Natural killer cell (primary cell): ENCODE measurements at regions not wholly inside any gene's neighbourhood (a gene's known extent, or its start where the extent isn't known, plus 50 kb on each side); places are given as distances from the start of the nearest gene placed in this dataset.

ENCODE experiments used
- ATAC-seq, 3 donors: fragments of 150-1000 bp in 2 of 3; fragments of 200-7000 bp in 1 of 3; cut with Tn5 transposase; 1 replicate in 1 of 3; 2 replicates in 2 of 3; pipeline ENCODE4 v1.10.0; 2021; ENCODE audit warnings: mild to moderate bottlenecking in 2 of 3, moderate library complexity in 2 of 3
- DNase-seq, 2 donors: peaks; one replicate each; pipeline versions ENCODE4 v3.0.0 to v3.0.0-alpha.2; 2013 to 2021; ENCODE audit warnings: mixed read lengths in 1 of 2
- H3K27ac ChIP-seq: one replicate; pipeline ENCODE4 v1.5.1; 2013; ENCODE audit warnings: mild to moderate bottlenecking, low read length
- H3K27me3 ChIP-seq: one replicate; pipeline ENCODE4 v1.6.1; 2013; ENCODE audit warnings: low read length; ENCODE audit not compliant: control insufficient read depth, insufficient read depth
- H3K36me3 ChIP-seq: one replicate; pipeline ENCODE4 v1.6.1; 2013; ENCODE audit warnings: low read length; ENCODE audit not compliant: control insufficient read depth, insufficient read depth
- H3K4me1 ChIP-seq: one replicate; pipeline ENCODE4 v1.6.1; 2013; ENCODE audit warnings: low read length; ENCODE audit not compliant: control insufficient read depth, insufficient read depth
- H3K4me3 ChIP-seq: one replicate; pipeline ENCODE4 v1.5.1; 2013; ENCODE audit warnings: low read length
- H3K9me3 ChIP-seq: one replicate; pipeline ENCODE4 v1.6.1; 2013; ENCODE audit warnings: low read length; ENCODE audit not compliant: control insufficient read depth, insufficient read depth
- H3K27ac Mint-ChIP-seq, 2 donors: one replicate each; pipeline ENCODE4 v1.8.0; 2022; ENCODE audit warnings: mild to moderate bottlenecking in 2 of 2, mixed read lengths in 2 of 2, moderate library complexity in 1 of 2
- H3K27me3 Mint-ChIP-seq, 2 donors: one replicate each; pipeline ENCODE4 v1.8.0; 2022; ENCODE audit warnings: low read depth in 2 of 2, mixed read lengths in 2 of 2
- H3K36me3 Mint-ChIP-seq: one replicate; pipeline ENCODE4 v1.8.0; 2022; ENCODE audit warnings: mixed read lengths
- H3K4me1 Mint-ChIP-seq, 2 donors: one replicate each; pipeline ENCODE4 v1.8.0; 2022; ENCODE audit warnings: mixed read lengths in 2 of 2
- H3K4me3 Mint-ChIP-seq: one replicate; pipeline ENCODE4 v1.8.0; 2022; ENCODE audit warnings: mild to moderate bottlenecking, moderate library complexity, mixed read lengths
- H3K9me3 Mint-ChIP-seq, 2 donors: one replicate each; pipeline ENCODE4 v1.8.0; 2022; ENCODE audit warnings: mixed read lengths in 2 of 2
- WGBS: methylation state at CpG from one replicate; pipeline ENCODE4 v1.1.7; 2013; ENCODE audit warnings: missing lambda C conversion rate; ENCODE audit not compliant: insufficient coverage; 5-methylcytosine and 5-hydroxymethylcytosine counted together
- intact Hi-C: fragments of 100-400 bp; cut with micrococcal nuclease; formaldehyde crosslinking; loops from one replicate; pipeline ENCODE4 v1.14.2; 2022
- TF ChIP-seq, protein P1 (sequence below): fragments of 200-600 bp; IDR thresholded peaks from one replicate; pipeline ENCODE4 v1.8.0; 2022; ENCODE audit warnings: antibody characterized with exemption

DNA sequence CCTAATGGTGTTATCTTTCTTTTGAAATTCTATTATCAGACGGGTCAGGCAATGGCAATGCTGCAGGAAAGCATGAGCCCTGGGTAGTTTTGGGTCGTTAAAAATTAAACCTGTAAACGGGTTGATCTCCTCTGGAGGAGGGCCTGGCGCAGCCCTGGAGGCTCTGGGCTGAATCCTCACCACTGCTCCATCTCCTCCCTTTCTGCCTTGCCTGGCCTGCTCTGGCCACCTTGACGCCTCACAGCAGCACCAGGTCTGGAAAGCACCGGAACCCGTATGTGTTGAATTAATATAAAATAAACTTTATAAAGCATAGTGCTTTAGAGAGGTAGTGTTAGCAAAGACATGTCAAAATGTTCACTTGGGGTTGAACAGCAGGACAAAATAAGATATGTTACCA lies 316.1 kb downstream of the LNPK start:
- Histone ChIP-seq H3K27me3 (no peaks in the 10 kb centered on the region), H3K4me3 (no peak overlapping the region), H3K27ac (no peak overlapping the region), H3K36me3 (no peaks in the 10 kb centered on the region), H3K9me3 (no peaks in the 10 kb centered on the region), H3K4me1 (no peaks in the 10 kb centered on the region)
- Mint-ChIP-seq H3K36me3 (no peaks in the 10 kb centered on the region), H3K27ac (no peak overlapping the region), H3K27me3 (peaks cover 23 to 51% of the 10 kb centered on the region in 2 donors), H3K4me3 (no peak overlapping the region), H3K4me1 (no peaks in the 10 kb centered on the region), H3K9me3 (no peaks in the 10 kb centered on the region)
- intact Hi-C loops, result no loop called here
- WGBS, result 79% methylated on average over 4 of the region's 7 CpGs
- no peak for DNase-seq
- TF ChIP-seq, protein P1, sequence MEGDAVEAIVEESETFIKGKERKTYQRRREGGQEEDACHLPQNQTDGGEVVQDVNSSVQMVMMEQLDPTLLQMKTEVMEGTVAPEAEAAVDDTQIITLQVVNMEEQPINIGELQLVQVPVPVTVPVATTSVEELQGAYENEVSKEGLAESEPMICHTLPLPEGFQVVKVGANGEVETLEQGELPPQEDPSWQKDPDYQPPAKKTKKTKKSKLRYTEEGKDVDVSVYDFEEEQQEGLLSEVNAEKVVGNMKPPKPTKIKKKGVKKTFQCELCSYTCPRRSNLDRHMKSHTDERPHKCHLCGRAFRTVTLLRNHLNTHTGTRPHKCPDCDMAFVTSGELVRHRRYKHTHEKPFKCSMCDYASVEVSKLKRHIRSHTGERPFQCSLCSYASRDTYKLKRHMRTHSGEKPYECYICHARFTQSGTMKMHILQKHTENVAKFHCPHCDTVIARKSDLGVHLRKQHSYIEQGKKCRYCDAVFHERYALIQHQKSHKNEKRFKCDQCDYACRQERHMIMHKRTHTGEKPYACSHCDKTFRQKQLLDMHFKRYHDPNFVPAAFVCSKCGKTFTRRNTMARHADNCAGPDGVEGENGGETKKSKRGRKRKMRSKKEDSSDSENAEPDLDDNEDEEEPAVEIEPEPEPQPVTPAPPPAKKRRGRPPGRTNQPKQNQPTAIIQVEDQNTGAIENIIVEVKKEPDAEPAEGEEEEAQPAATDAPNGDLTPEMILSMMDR, result no peak
- no peak for ATAC-seq

DNA sequence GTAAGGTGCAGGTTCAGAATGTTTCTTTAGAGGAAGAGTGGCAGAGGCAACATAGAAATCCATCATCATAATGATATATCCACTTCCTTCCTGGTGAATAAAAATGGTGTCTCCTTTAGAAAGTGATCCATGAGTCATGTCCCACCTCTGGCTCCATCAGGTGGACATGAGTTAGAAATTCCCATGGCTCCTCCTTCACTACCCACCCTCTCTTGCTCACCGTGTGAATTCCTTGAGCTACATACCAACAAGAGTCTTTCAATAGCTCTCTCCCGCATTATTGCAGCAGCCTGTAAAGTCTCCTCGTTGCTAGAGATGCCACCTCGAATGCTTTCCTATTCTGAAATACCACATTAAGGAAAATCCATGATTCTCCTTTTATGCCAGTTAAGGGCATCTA lies 317.6 kb downstream of the LNPK start:
- H3K4me3 Mint-ChIP-seq, result no peak overlapping the region
- H3K4me3 ChIP-seq, result no peak overlapping the region
- H3K4me1 ChIP-seq, result no peaks in the 10 kb centered on the region
- no peak overlapping the region for H3K27ac Mint-ChIP-seq
- no peaks in the 10 kb centered on the region for H3K36me3 Mint-ChIP-seq
- TF ChIP-seq, protein P1, result no peak
- no peaks in the 10 kb centered on the region for H3K9me3 ChIP-seq
- no peaks in the 10 kb centered on the region for H3K9me3 Mint-ChIP-seq
- DNase-seq (no peak), ATAC-seq (no peak)
- H3K36me3 ChIP-seq, result no peaks in the 10 kb centered on the region
- H3K4me1 Mint-ChIP-seq, result no peaks in the 10 kb centered on the region
- intact Hi-C loops, result no loop called here
- no peaks in the 10 kb centered on the region for H3K27me3 ChIP-seq
- H3K27me3 Mint-ChIP-seq, result peaks cover 23 to 51% of the 10 kb centered on the region in 2 donors
- 72% methylated on average over 4 of the region's 4 CpGs for WGBS
- no peak overlapping the region for H3K27ac ChIP-seq

DNA sequence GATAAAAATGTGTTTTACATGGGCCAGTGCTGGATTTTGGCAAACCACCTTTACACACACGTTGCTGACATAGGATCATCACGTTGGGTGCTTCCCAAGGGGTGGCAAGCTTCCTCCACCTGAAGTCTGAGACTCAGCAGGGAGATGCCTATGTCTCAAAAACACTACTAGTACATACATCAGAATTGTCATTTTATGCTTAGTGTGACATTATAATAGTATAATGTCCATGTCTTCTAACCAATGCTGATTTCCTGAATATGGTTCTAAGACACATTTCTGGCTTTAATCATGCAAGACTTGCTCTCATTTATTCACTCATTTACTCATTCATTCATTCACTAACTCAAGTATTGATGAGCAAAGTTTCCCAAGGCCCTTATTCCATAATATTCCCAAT lies 322.3 kb downstream of the LNPK start:
- no peaks in the 10 kb centered on the region for H3K4me1 Mint-ChIP-seq
- ATAC-seq (no peak), DNase-seq (no peak)
- 85% methylated on average over 2 of the region's 2 CpGs for WGBS
- peaks cover 9 to 27% of the 10 kb centered on the region in 2 donors for H3K27me3 Mint-ChIP-seq
- TF ChIP-seq, protein P1, result no peak
- Histone ChIP-seq H3K9me3 (no peaks in the 10 kb centered on the region), H3K4me3 (no peak overlapping the region), H3K27me3 (no peaks in the 10 kb centered on the region), H3K36me3 (no peaks in the 10 kb centered on the region), H3K27ac (no peak overlapping the region), H3K4me1 (no peaks in the 10 kb centered on the region)
- intact Hi-C loops, result no loop called here
- H3K36me3 Mint-ChIP-seq, result no peaks in the 10 kb centered on the region
- no peak overlapping the region for H3K27ac Mint-ChIP-seq
- no peak overlapping the region for H3K4me3 Mint-ChIP-seq
- no peaks in the 10 kb centered on the region for H3K9me3 Mint-ChIP-seq

DNA sequence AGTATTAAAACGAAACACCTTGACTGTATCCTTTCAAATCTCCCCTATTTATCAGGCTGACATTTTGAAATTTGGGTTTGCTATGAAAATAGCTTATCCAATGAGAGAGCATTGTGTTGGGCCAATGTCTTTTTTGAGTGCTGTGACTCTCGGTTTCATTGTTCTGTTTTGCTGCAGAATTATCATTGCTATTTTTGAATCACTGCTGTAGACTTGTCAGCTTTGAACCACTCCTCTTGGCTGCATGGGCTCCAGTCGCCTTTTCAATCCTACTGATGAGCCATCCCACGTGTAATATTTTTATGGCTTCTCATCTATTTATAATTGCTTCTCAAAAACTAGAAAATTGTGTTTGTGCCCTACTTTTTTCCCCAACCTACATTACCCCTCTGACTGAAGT lies 322.8 kb downstream of the LNPK start:
- DNase-seq (no peak), ATAC-seq (no peak)
- 76% methylated on average over 3 of the region's 4 CpGs for WGBS

More for the DNA sequence above, 322.8 kb downstream of the LNPK start:
- H3K4me3 ChIP-seq, result no peak overlapping the region
- H3K4me1 ChIP-seq, result no peaks in the 10 kb centered on the region
- Mint-ChIP-seq H3K27ac (no peak overlapping the region), H3K9me3 (no peaks in the 10 kb centered on the region), H3K4me3 (no peak overlapping the region), H3K36me3 (no peaks in the 10 kb centered on the region), H3K4me1 (no peaks in the 10 kb centered on the region), H3K27me3 (peaks cover 7 to 24% of the 10 kb centered on the region in 2 donors)
- H3K9me3 ChIP-seq, result no peaks in the 10 kb centered on the region
- no peak overlapping the region for H3K27ac ChIP-seq
- no peaks in the 10 kb centered on the region for H3K27me3 ChIP-seq
- TF ChIP-seq, protein P1, result no peak
- H3K36me3 ChIP-seq, result no peaks in the 10 kb centered on the region
- intact Hi-C loops, result no loop called here
